GM12891 (cell line): ENCODE measurements at regions not wholly inside any gene's neighbourhood (a gene's known extent, or its start where the extent isn't known, plus 50 kb on each side); places are given as distances from the start of the nearest gene placed in this dataset.

Source experiments
- DNase-seq: peaks from one replicate; pipeline ENCODE4 v3.0.0; 2011; ENCODE audit warnings: low spot score; ENCODE audit not compliant: insufficient read length
- FAIRE-seq: peaks from 2 replicates; lab custom pipeline; 2011; peaks lifted over from hg19 to GRCh38; lab: Jason Lieb, UNC
- PAX5 ChIP-seq: IDR thresholded peaks from 2 replicates; pipeline ENCODE4 v1.6.1; 2011; ENCODE audit warnings: low read length, moderate library complexity, mild to moderate bottlenecking; ENCODE audit not compliant: insufficient read depth, severe bottlenecking
- POLR2A ChIP-seq: IDR thresholded peaks from 2 replicates; pipeline ENCODE4 v1.6.1; 2011; ENCODE audit warnings: low read depth, low read length, control low read depth
- POLR2AphosphoS5 ChIP-seq: IDR thresholded peaks from 2 replicates; pipeline ENCODE4 v1.6.1; 2011; ENCODE audit warnings: low read depth, low read length, control low read depth
- POU2F2 ChIP-seq: IDR thresholded peaks from 2 replicates; pipeline ENCODE4 v1.6.1; 2011; ENCODE audit warnings: low read depth, mild to moderate bottlenecking, control low read depth, low read length, moderate library complexity
- SPI1 ChIP-seq: IDR thresholded peaks from 2 replicates; pipeline ENCODE4 v1.6.1; 2011; ENCODE audit warnings: low read depth, low read length, control low read depth
- TAF1 ChIP-seq: IDR thresholded peaks from 2 replicates; pipeline ENCODE4 v1.6.1; 2011; ENCODE audit warnings: low read depth, low read length, control low read depth

GRCh38 chr5:36521838-36522745 lies 84.3 kb upstream of the SLC1A3 start:
- FAIRE-seq (no peak), DNase-seq (no peak)
- TF ChIP-seq POLR2AphosphoS5, result no peak
- TF ChIP-seq TAF1, result no peak
- no peak for TF ChIP-seq PAX5
- TF ChIP-seq POU2F2, result no peak
- no peak for TF ChIP-seq POLR2A
- TF ChIP-seq SPI1, result no peak

GRCh38 chr5:36522746-36523065 lies 83.7 kb upstream of the SLC1A3 start:
- DNase-seq, result no peak
- TF ChIP-seq POLR2A (no peak), SPI1 (no peak), POU2F2 (no peak), TAF1 (no peak), POLR2AphosphoS5 (no peak), PAX5 (no peak)
- FAIRE-seq, result no peak

- no peak for TF ChIP-seq TAF1
- TF ChIP-seq POU2F2, result no peak
- TF ChIP-seq PAX5, result no peak
- no peak for TF ChIP-seq SPI1
- no peak for TF ChIP-seq POLR2A
- no peak for TF ChIP-seq POLR2AphosphoS5
- DNase-seq, result no peak
- FAIRE-seq, result peak; percentile 5
Observed at GRCh38 chr5:36523450-36523849, 83.0 kb upstream of the SLC1A3 start.

- DNase-seq (no peak), FAIRE-seq (no peak)
- no peak for TF ChIP-seq PAX5
- no peak for TF ChIP-seq TAF1
- no peak for TF ChIP-seq POU2F2
- no peak for TF ChIP-seq SPI1
- TF ChIP-seq POLR2AphosphoS5, result no peak
Observed at GRCh38 chr5:36523926-36524325, 82.5 kb upstream of the SLC1A3 start.

- FAIRE-seq (no peak), DNase-seq (no peak)
- TF ChIP-seq SPI1 (no peak), TAF1 (no peak), POLR2AphosphoS5 (no peak), POU2F2 (no peak), PAX5 (no peak), POLR2A (no peak)
Observed at GRCh38 chr5:36526537-36526936, 79.9 kb upstream of the SLC1A3 start.

GRCh38 chr5:36528588-36528987 lies 77.8 kb upstream of the SLC1A3 start:
- FAIRE-seq (no peak), DNase-seq (no peak)
- no peak for TF ChIP-seq TAF1
- TF ChIP-seq PAX5, result no peak
- TF ChIP-seq POLR2A, result no peak
- no peak for TF ChIP-seq POU2F2
- TF ChIP-seq SPI1, result no peak
- TF ChIP-seq POLR2AphosphoS5, result no peak

GRCh38 chr5:36529142-36529541 lies 77.3 kb upstream of the SLC1A3 start:
- no peak for DNase-seq
- TF ChIP-seq POU2F2, result no peak
- TF ChIP-seq PAX5, result no peak
- no peak for TF ChIP-seq SPI1
- no peak for TF ChIP-seq POLR2A
- no peak for FAIRE-seq

- DNase-seq (no peak), FAIRE-seq (no peak)
- TF ChIP-seq TAF1, result no peak
- no peak for TF ChIP-seq PAX5
- no peak for TF ChIP-seq SPI1
- no peak for TF ChIP-seq POLR2A
- TF ChIP-seq POLR2AphosphoS5, result no peak
- no peak for TF ChIP-seq POU2F2
Observed at GRCh38 chr5:36530215-36530614, 76.2 kb upstream of the SLC1A3 start.

GRCh38 chr5:36531401-36531800 lies 75.0 kb upstream of the SLC1A3 start:
- FAIRE-seq (no peak), DNase-seq (no peak)
- no peak for TF ChIP-seq SPI1
- no peak for TF ChIP-seq TAF1
- no peak for TF ChIP-seq PAX5
- no peak for TF ChIP-seq POLR2A

- TF ChIP-seq TAF1 (no peak), POLR2A (no peak), PAX5 (no peak), POLR2AphosphoS5 (no peak), POU2F2 (no peak), SPI1 (no peak)
- no peak for DNase-seq
- no peak for FAIRE-seq
Observed at GRCh38 chr5:36535378-36535777, 71.0 kb upstream of the SLC1A3 start.
